Retinal pigment epithelial cell (primary cell): ENCODE measurements at regions not wholly inside any gene's neighbourhood (a gene's known extent, or its start where the extent isn't known, plus 50 kb on each side); places are given as distances from the start of the nearest gene placed in this dataset.

Experiments
- DNase-seq: peaks from one replicate; pipeline ENCODE4 v3.0.0-alpha.2; 2010; ENCODE audit warnings: low read depth
- H3K4me3 ChIP-seq: 2 replicates; pipeline ENCODE4 v1.5.1; 2011; ENCODE audit warnings: mild to moderate bottlenecking, low read length, control low read depth, moderate library complexity
- TF ChIP-seq, protein P1 (sequence below): conservative IDR thresholded peaks from 2 replicates; pipeline ENCODE4 v1.5.1; 2011; ENCODE audit warnings: low read depth, low read length, control low read depth, inconsistent platforms

DNA sequence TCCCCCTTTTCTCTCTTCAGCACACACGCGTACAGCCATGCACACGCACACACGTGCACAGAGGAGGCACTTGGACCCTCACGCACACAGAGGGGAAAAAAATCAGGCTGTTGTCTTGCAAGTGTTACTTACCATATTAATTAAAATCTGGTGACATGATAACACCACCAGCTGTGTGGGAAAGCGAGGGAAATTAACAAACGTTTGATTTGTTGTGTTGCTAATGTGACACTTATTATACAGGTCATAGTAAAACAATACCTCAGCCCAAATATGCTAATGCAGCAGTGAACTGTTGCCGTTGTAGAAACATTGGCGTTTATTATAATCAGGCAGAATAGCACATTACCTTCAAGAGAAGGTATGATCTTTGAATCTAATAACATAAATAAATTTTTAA lies 211.7 kb downstream of the TEX29 start:
- TF ChIP-seq, protein P1, sequence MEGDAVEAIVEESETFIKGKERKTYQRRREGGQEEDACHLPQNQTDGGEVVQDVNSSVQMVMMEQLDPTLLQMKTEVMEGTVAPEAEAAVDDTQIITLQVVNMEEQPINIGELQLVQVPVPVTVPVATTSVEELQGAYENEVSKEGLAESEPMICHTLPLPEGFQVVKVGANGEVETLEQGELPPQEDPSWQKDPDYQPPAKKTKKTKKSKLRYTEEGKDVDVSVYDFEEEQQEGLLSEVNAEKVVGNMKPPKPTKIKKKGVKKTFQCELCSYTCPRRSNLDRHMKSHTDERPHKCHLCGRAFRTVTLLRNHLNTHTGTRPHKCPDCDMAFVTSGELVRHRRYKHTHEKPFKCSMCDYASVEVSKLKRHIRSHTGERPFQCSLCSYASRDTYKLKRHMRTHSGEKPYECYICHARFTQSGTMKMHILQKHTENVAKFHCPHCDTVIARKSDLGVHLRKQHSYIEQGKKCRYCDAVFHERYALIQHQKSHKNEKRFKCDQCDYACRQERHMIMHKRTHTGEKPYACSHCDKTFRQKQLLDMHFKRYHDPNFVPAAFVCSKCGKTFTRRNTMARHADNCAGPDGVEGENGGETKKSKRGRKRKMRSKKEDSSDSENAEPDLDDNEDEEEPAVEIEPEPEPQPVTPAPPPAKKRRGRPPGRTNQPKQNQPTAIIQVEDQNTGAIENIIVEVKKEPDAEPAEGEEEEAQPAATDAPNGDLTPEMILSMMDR: no peak
- no peak for DNase-seq
- H3K4me3 ChIP-seq: no peak overlapping the region

- no peak overlapping the region for H3K4me3 ChIP-seq
- DNase-seq: no peak
- TF ChIP-seq, protein P1: no peak
These were observed 213.7 kb downstream of the TEX29 start for GRCh38 chr13:111533900-111534683.

DNA sequence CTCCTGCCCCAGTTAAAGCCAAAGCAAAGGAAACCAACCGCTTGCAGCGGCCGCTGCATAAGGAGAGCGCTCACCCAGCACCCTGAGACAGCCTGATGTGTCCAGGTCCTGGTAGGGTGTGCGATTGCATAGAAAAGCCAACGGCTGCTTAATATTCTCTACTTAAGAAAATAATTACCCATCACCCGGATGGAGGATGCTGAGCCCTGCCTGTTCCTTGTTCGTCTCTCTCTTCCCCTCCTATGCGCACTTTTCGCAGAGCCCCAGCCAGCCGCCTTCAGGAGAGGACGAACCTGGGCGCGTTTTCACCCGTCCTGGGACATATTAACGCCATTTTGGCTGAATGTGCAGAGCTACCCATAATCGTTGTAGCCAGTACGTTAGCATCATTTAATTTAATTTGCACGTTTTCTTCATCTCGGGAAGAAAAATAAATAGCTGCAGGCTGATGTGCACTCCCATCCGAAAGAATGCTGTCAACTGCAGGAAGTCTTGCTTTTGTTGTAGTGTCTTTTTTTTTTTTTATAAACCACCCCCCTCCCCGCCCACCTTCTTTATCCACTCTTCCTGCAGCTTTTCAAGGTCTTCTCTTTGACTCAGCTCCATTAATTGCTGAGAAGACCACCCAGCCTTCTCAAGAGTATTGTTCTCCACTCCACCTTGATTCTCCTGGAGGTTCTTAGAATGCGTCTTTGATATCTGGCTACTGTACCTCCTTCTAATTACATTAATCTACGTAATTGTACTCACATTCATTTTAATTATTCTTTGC lies 214.5 kb downstream of the TEX29 start:
- TF ChIP-seq, protein P1: no peak
- H3K4me3 ChIP-seq: no peak overlapping the region
- no peak for DNase-seq

GRCh38 chr13:111535523-111535811 lies 215.0 kb downstream of the TEX29 start:
- H3K4me3 ChIP-seq: no peak overlapping the region
- DNase-seq: no peak
- TF ChIP-seq, protein P1: no peak

DNA sequence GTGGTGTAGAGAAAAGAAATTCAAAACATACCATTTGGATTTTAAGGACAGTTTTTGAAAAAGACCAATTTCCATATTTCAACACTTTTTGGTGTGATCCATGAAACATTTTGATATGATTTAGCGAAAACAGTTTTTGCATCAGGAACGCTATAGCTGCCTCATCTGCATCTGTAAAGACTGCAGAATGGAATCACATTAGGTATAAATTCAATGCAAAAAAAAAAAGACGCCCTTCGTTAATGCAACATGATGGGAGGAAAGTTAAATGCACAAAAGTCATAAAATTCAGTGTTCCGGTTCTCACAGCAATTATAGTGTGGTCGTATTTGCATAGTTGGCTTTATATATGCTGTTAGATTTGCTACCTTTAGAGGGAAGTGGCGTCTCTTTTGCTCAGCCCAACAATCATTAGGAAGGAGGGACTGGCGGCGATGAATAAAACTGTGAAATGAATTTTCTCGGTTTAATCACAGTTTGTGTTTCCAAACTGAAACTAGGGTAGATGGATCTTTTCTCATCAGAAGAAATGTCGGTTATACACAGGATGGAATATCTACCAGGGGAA lies 215.7 kb downstream of the TEX29 start:
- no peak overlapping the region for H3K4me3 ChIP-seq

DNA sequence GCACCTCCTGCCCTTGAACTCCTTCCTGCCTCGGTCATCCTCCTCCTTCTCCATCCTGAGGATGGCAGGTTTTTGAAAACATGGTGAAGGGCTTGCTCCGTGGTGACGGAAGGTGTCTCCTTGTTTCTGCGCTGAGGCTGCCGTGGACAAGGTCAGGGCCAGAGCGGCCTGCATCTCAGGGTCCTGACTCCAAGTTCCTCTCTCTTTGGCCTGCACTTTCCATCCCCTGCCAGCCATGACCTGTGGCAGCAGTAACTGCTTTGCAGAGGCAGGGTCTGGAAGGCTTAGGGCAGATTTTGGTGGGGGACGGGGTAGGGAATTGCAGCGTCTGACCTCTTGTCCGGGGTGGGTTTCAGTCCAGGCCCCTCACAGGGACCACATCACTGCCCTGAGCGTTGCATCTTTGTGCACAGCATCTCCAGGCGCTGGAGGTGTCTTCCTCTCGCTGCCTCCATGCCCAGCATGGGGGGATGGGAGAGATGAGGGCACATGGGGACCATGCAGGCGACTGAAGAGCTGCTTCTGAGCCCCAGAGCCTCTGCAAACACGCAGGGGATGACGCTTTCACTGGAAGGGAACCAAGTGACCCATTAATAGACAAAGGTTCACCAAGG lies 216.8 kb downstream of the TEX29 start:
- no peak for DNase-seq
- TF ChIP-seq, protein P1: no peak

More for the DNA sequence above, 215.7 kb downstream of the TEX29 start:
- TF ChIP-seq, protein P1: no peak
- no peak for DNase-seq

More for the DNA sequence above, 216.8 kb downstream of the TEX29 start:
- H3K4me3 ChIP-seq: no peak overlapping the region
